Fibroblast of lung (primary cell): ENCODE measurements at regions not wholly inside any gene's neighbourhood (a gene's known extent, or its start where the extent isn't known, plus 50 kb on each side); places are given as distances from the start of the nearest gene placed in this dataset.

Experiments
- DNase-seq, 2 donors: peaks; one replicate each; pipeline versions ENCODE4 v3.0.0 to v3.0.0-alpha.2; 2010; ENCODE audit warnings: low read depth in 2 of 2
- H2AFZ ChIP-seq: 2 replicates; pipeline ENCODE4 v1.5.1; 2012; ENCODE audit warnings: low read length, control low read depth, inconsistent platforms
- H3K27ac ChIP-seq: 2 replicates; pipeline ENCODE4 v1.5.1; 2011; ENCODE audit warnings: low read length, control low read depth; ENCODE audit not compliant: insufficient read depth
- H3K27me3 ChIP-seq: 2 replicates; pipeline ENCODE4 v1.5.1; 2011; ENCODE audit warnings: mild to moderate bottlenecking, low read length; ENCODE audit not compliant: control insufficient read depth, insufficient read depth
- H3K36me3 ChIP-seq: 2 replicates; pipeline ENCODE4 v1.5.1; 2011; ENCODE audit warnings: low read length; ENCODE audit not compliant: control insufficient read depth, insufficient read depth
- H3K4me1 ChIP-seq: 2 replicates; pipeline ENCODE4 v1.5.1; 2011; ENCODE audit warnings: low read length; ENCODE audit not compliant: control insufficient read depth, insufficient read depth; ENCODE audit errors: extremely low read depth
- H3K4me2 ChIP-seq: 2 replicates; pipeline ENCODE4 v1.5.1; 2011; ENCODE audit warnings: low read length, control low read depth; ENCODE audit not compliant: insufficient read depth; ENCODE audit errors: extremely low read depth
- H3K4me3 ChIP-seq, 4 experiments: fragments of 200-600 bp in 1 of 4; sonication (generic) in 1 of 4; replicated peaks in 1 of 4; 2 replicates each; pipeline ENCODE4 v1.5.1; 2011 to 2016; ENCODE audit warnings: low read length in 4 of 4, low read depth in 3 of 4, mild to moderate bottlenecking in 3 of 4, control low read depth in 2 of 4, inconsistent platforms in 1 of 4, mixed read lengths in 1 of 4; ENCODE audit not compliant: insufficient read depth in 1 of 4; ENCODE audit errors: control extremely low read depth in 1 of 4
- H3K79me2 ChIP-seq: 2 replicates; pipeline ENCODE4 v1.5.1; 2012; ENCODE audit warnings: mild to moderate bottlenecking, low read length, inconsistent platforms; ENCODE audit not compliant: control insufficient read depth, insufficient read depth
- H3K9ac ChIP-seq: 2 replicates; pipeline ENCODE4 v1.5.1; 2011; ENCODE audit warnings: mild to moderate bottlenecking, low read length, control low read depth; ENCODE audit not compliant: insufficient read depth
- H3K9me3 ChIP-seq: 2 replicates; pipeline ENCODE4 v1.5.1; 2012; ENCODE audit warnings: low read depth, low read length; ENCODE audit not compliant: control insufficient read depth, insufficient read depth
- H4K20me1 ChIP-seq: 2 replicates; pipeline ENCODE4 v1.5.1; 2011; ENCODE audit warnings: low read length; ENCODE audit not compliant: control insufficient read depth, insufficient read depth; ENCODE audit errors: extremely low read depth
- CTCF ChIP-seq, 2 donors: IDR thresholded peaks in 1 of 2; conservative IDR thresholded peaks in 1 of 2; 1 replicate in 1 of 2; 2 replicates in 1 of 2; pipeline ENCODE4 v1.5.1; 2011 to 2012; ENCODE audit warnings: low read length in 2 of 2, control low read depth in 1 of 2, inconsistent platforms in 1 of 2, low read depth in 1 of 2, mild to moderate bottlenecking in 1 of 2
- EZH2 ChIP-seq: IDR thresholded peaks from 2 replicates; pipeline ENCODE4 v1.5.1; 2012; ENCODE audit warnings: low read length, control low read depth, mild to moderate bottlenecking; ENCODE audit errors: missing control alignments

- no peaks in the 10 kb centered on the region for H3K4me1 ChIP-seq
- H4K20me1 ChIP-seq = no peaks in the 10 kb centered on the region
- no peaks in the 10 kb centered on the region for H3K36me3 ChIP-seq
- no peak overlapping the region for H2AFZ ChIP-seq
- no peak overlapping the region for H3K4me3 ChIP-seq
- TF ChIP-seq CTCF (conservative IDR thresholded peaks at IDR 0.05 in 1 of 2, IDR thresholded peaks at IDR 0.05 in 1 of 2; ENCODE audit: low read depth in 1 of 2, low read length in 2 of 2) (no peak), EZH2 (no peak)
- no peak overlapping the region for H3K27ac ChIP-seq
- no peaks in the 10 kb centered on the region for H3K79me2 ChIP-seq
- no peak overlapping the region for H3K9ac ChIP-seq
- H3K4me2 ChIP-seq = no peak overlapping the region
- DNase-seq = no peak
- no peaks in the 10 kb centered on the region for H3K9me3 ChIP-seq
- H3K27me3 ChIP-seq = no peaks in the 10 kb centered on the region
Measured at GRCh38 chr3:106435899-106436453, 567.2 kb upstream of the CBLB start.

GRCh38 chr3:106438887-106439286 lies 570.1 kb upstream of the CBLB start:
- H3K9me3 ChIP-seq = no peaks in the 10 kb centered on the region
- H3K9ac ChIP-seq = no peak overlapping the region
- no peaks in the 10 kb centered on the region for H4K20me1 ChIP-seq
- DNase-seq = no peak
- no peaks in the 10 kb centered on the region for H3K27me3 ChIP-seq
- no peak overlapping the region for H3K4me3 ChIP-seq
- H3K27ac ChIP-seq = no peak overlapping the region
- no peak for TF ChIP-seq CTCF (conservative IDR thresholded peaks at IDR 0.05 in 1 of 2, IDR thresholded peaks at IDR 0.05 in 1 of 2; ENCODE audit: low read depth in 1 of 2, low read length in 2 of 2)
- TF ChIP-seq EZH2 = no peak
- no peak overlapping the region for H3K4me2 ChIP-seq
- H3K36me3 ChIP-seq = no peaks in the 10 kb centered on the region
- H3K4me1 ChIP-seq = no peaks in the 10 kb centered on the region
- H2AFZ ChIP-seq = no peak overlapping the region
- no peaks in the 10 kb centered on the region for H3K79me2 ChIP-seq

GRCh38 chr3:106440672-106441071 lies 571.9 kb upstream of the CBLB start:
- Histone ChIP-seq H4K20me1 (no peaks in the 10 kb centered on the region), H3K9me3 (no peaks in the 10 kb centered on the region), H2AFZ (no peak overlapping the region), H3K4me2 (no peak overlapping the region), H3K4me1 (no peaks in the 10 kb centered on the region), H3K9ac (no peak overlapping the region), H3K4me3 (no peak overlapping the region), H3K36me3 (no peaks in the 10 kb centered on the region), H3K27me3 (no peaks in the 10 kb centered on the region), H3K27ac (no peak overlapping the region), H3K79me2 (no peaks in the 10 kb centered on the region)
- no peak for TF ChIP-seq CTCF (conservative IDR thresholded peaks at IDR 0.05 in 1 of 2, IDR thresholded peaks at IDR 0.05 in 1 of 2; ENCODE audit: low read depth in 1 of 2, low read length in 2 of 2)
- TF ChIP-seq EZH2 = no peak
- DNase-seq = no peak
